ENCODE measurements at regions not wholly inside any gene's neighbourhood (a gene's known extent, or its start where the extent isn't known, plus 50 kb on each side); places are given as distances from the start of the nearest gene placed in this dataset.

DNA sequence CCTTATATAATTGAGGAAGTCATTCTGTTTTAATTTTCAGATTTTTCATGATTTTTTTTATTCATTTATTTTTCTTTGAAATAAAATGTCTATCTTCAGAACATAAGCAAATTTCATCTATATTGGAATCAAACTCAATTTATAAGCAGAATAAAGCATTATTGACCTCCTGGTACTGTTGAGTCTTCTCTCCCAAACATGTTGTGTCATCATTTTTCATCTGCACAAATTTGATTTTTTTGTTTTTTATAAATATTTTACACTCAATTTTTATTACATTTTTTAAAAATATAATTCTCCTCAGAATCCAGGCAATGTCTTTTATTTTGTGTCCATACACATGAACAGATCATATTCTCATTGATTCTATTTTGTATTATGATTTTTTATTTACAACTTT lies 2363.9 kb downstream of the TP53TG3F start:
- no peak overlapping the region for H3K27ac ChIP-seq
- TF ChIP-seq ZFX (IDR thresholded peaks at IDR 0.05; ENCODE audit: borderline replicate concordance) = no peak
- no peak for TF ChIP-seq CTCF (IDR thresholded peaks at IDR 0.05)

DNA sequence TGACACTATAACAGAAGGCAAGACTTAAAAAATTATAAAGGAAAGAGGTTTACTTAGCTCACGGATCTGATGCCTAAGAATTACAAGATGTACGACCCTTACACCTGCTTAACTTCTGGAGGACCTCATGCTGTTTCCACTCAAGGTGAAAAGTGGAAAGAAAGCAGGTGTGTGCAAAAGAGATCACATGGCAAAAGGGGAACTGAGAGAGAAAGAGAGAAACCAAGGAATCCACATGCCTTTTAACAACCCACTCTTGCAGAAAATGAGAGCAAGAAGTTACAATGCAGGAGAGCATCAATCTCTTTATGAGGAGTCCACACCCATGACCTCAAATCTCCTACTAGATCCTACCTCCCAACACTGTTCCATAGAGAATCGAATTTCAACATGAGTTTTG lies 2382.2 kb downstream of the TP53TG3F start:
- TF ChIP-seq ZFX (IDR thresholded peaks at IDR 0.05; ENCODE audit: borderline replicate concordance) (no peak), CTCF (IDR thresholded peaks at IDR 0.05) (no peak)
- H3K27ac ChIP-seq = no peak overlapping the region

DNA sequence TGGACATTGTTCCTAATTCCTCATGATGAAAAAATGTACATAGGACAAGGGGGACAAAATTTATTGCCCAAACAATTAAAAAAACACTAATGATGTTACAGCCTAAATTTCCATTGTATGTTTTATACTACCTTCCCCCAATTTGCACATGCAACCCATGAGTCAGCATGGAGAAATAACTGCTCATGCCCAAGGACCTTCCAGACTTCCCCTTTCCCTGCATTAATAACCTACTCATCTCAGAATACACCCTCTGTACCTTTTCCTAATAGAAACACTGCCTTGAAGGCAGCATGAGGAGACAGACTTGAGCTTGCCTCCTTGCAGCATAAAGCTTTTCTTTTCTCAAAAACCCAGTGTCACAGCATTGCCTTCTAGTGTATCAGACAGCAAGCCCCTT lies 2402.8 kb downstream of the TP53TG3F start:
- TF ChIP-seq CTCF (IDR thresholded peaks at IDR 0.05) (no peak), ZFX (IDR thresholded peaks at IDR 0.05; ENCODE audit: borderline replicate concordance) (no peak)
- H3K27ac ChIP-seq = no peak overlapping the region

DNA sequence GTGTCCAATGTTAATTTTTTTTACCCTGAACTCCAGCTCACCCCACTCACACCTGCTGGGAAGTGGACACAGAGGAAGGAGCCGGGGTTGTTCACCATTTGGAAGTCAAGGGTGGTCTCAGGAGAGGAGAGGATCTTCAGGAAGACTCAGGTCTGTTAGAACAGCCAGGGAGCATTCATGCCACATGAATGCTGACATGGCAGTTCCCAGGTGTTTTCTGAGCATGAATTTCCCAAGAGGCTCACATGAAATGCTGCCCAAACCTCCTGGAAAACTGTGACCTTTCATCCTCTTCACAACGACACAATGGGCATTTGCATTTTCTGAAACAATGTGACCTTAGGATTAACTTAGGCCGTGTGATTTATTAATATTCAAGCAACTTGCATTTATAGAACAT lies 2409.2 kb downstream of the TP53TG3F start:
- H3K27ac ChIP-seq = no peak overlapping the region
- TF ChIP-seq ZFX (IDR thresholded peaks at IDR 0.05; ENCODE audit: borderline replicate concordance) (no peak), CTCF (IDR thresholded peaks at IDR 0.05) (no peak)

DNA sequence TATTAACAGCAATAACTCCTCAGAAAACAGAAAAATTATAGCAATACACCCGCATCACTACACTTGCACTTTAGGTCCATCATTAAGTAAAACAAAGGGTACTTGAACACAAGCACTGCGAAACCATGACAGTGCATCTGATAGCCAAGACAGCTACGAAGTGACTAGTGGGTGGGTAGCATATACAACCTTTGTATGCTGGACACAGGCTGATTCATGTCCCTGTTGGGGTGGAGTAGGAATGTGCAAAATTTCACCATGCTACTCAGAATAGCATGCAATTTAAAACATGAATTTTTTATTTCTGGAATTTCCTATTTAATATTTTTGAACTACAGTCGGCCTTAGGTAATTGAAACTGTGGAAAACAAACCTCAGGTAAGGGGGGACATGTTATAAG lies 2414.1 kb downstream of the TP53TG3F start:
- no peak for TF ChIP-seq ZFX (IDR thresholded peaks at IDR 0.05; ENCODE audit: borderline replicate concordance)
- no peak for TF ChIP-seq CTCF (IDR thresholded peaks at IDR 0.05)
- H3K27ac ChIP-seq = no peak overlapping the region

- H3K27ac ChIP-seq = no peak overlapping the region
- TF ChIP-seq ZFX (IDR thresholded peaks at IDR 0.05; ENCODE audit: borderline replicate concordance) (no peak), CTCF (IDR thresholded peaks at IDR 0.05) (no peak)
Measured at GRCh38 chr16:35881654-35882053, 2422.2 kb downstream of the TP53TG3F start.

DNA sequence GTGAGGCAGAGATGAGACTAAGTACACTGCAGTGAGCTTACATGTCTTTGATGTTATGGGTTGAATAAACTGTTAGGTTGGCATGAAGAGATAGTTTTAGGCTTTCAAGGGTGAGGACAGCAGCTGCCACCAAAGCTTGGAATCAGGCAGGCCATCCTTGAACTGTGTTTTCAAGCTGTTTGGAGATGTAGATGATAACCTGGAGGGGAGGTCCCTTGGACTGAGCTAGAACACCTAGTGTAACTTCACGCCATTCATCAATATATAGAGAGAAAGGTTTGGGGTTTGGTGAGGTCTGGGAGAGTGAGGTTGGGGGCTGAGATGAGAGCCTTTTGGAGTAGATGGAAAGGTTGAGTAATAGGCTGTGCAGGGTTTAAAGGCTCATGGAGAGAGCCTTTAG lies 2447.0 kb downstream of the TP53TG3F start:
- TF ChIP-seq ZFX (IDR thresholded peaks at IDR 0.05; ENCODE audit: borderline replicate concordance) (no peak), CTCF (IDR thresholded peaks at IDR 0.05) (no peak)
- H3K27ac ChIP-seq = no peak overlapping the region
